H9 (cell line): ENCODE measurements at regions not wholly inside any gene's neighbourhood (a gene's known extent, or its start where the extent isn't known, plus 50 kb on each side); places are given as distances from the start of the nearest gene placed in this dataset.

Source experiments
- DNase-seq: peaks from one replicate; pipeline ENCODE4 v3.0.0-alpha.2; 2017
- H2AFZ ChIP-seq: one replicate; pipeline ENCODE4 v1.6.1; 2013; ENCODE audit warnings: mild to moderate bottlenecking, low read length, control low read depth, moderate library complexity
- H2AK5ac ChIP-seq: 2 replicates; pipeline ENCODE4 v1.6.1; 2013; ENCODE audit warnings: low read length, control low read depth, mixed read lengths; ENCODE audit not compliant: insufficient read length
- H2BK120ac ChIP-seq: one replicate; pipeline ENCODE4 v1.6.1; 2013; ENCODE audit warnings: low read depth, mild to moderate bottlenecking, low read length, control low read depth, inconsistent platforms; ENCODE audit not compliant: poor library complexity, severe bottlenecking
- H2BK12ac ChIP-seq: 2 replicates; pipeline ENCODE4 v1.6.1; 2013; ENCODE audit warnings: low read length, control low read depth, mixed read lengths, low read depth; ENCODE audit not compliant: insufficient read length
- H2BK15ac ChIP-seq: 2 replicates; pipeline ENCODE4 v1.6.1; 2013; ENCODE audit warnings: low read depth, low read length, control low read depth
- H2BK20ac ChIP-seq: one replicate; pipeline ENCODE4 v1.6.1; 2013; ENCODE audit warnings: low read depth, mild to moderate bottlenecking, low read length, control low read depth, inconsistent platforms; ENCODE audit not compliant: poor library complexity, severe bottlenecking
- H2BK5ac ChIP-seq: 2 replicates; pipeline ENCODE4 v1.6.1; 2013; ENCODE audit warnings: low read length, control low read depth, mixed read lengths; ENCODE audit not compliant: insufficient read length
- H3K14ac ChIP-seq: 2 replicates; pipeline ENCODE4 v1.6.1; 2013; ENCODE audit warnings: low read length, control low read depth; ENCODE audit not compliant: insufficient read depth
- H3K18ac ChIP-seq: 2 replicates; pipeline ENCODE4 v1.6.1; 2013; ENCODE audit warnings: low read depth, mild to moderate bottlenecking, mixed read lengths, low read length, control low read depth; ENCODE audit not compliant: insufficient read length
- H3K23ac ChIP-seq: 2 replicates; pipeline ENCODE4 v1.6.1; 2013; ENCODE audit warnings: low read length, control low read depth, mixed read lengths, low read depth; ENCODE audit not compliant: insufficient read length
- H3K23me2 ChIP-seq: 2 replicates; pipeline ENCODE4 v1.6.1; 2013; ENCODE audit warnings: low read depth, mild to moderate bottlenecking, mixed read lengths, low read length, control low read depth; ENCODE audit not compliant: insufficient read length, poor library complexity, severe bottlenecking
- H3K27ac ChIP-seq: 2 replicates; pipeline ENCODE4 v1.5.1; 2013; ENCODE audit warnings: low read length, control low read depth, mixed read lengths, low read depth; ENCODE audit not compliant: insufficient read length
- H3K27me3 ChIP-seq: 2 replicates; pipeline ENCODE4 v1.6.1; 2013; ENCODE audit warnings: low read length, control low read depth, inconsistent platforms; ENCODE audit not compliant: insufficient read depth
- H3K4ac ChIP-seq: 2 replicates; pipeline ENCODE4 v1.6.1; 2013; ENCODE audit warnings: low read depth, mild to moderate bottlenecking, control low read depth, inconsistent platforms, low read length, moderate library complexity
- H3K4me1 ChIP-seq: 2 replicates; pipeline ENCODE4 v1.6.1; 2013; ENCODE audit warnings: low read length, control low read depth, inconsistent platforms; ENCODE audit not compliant: insufficient read depth
- H3K4me2 ChIP-seq: 2 replicates; pipeline ENCODE4 v1.6.1; 2013; ENCODE audit warnings: low read length, control low read depth, mixed read lengths; ENCODE audit not compliant: insufficient read length, insufficient read depth
- H3K56ac ChIP-seq: 2 replicates; pipeline ENCODE4 v1.6.1; 2013; ENCODE audit warnings: low read depth, mild to moderate bottlenecking, mixed read lengths, low read length, control low read depth; ENCODE audit not compliant: insufficient read length
- H3K79me1 ChIP-seq: 2 replicates; pipeline ENCODE4 v1.6.1; 2013; ENCODE audit warnings: low read depth, mild to moderate bottlenecking, moderate library complexity, low read length, control low read depth, inconsistent platforms; ENCODE audit not compliant: insufficient read depth, poor library complexity, severe bottlenecking
- H3K79me2 ChIP-seq: 2 replicates; pipeline ENCODE4 v1.6.1; 2013; ENCODE audit warnings: low read length, control low read depth, inconsistent platforms; ENCODE audit not compliant: insufficient read depth
- H3K9ac ChIP-seq: 2 replicates; pipeline ENCODE4 v1.6.1; 2013; ENCODE audit warnings: low read length, control low read depth, mixed read lengths; ENCODE audit not compliant: insufficient read length; ENCODE audit errors: extremely low read depth
- H3K9me3 ChIP-seq: one replicate; pipeline ENCODE4 v1.6.1; 2013; ENCODE audit warnings: low read depth, low read length, inconsistent platforms; ENCODE audit not compliant: control insufficient read depth
- H3T11ph ChIP-seq: one replicate; pipeline ENCODE4 v1.6.1; 2013; ENCODE audit warnings: mild to moderate bottlenecking, low read length, control low read depth, inconsistent platforms
- H4K20me1 ChIP-seq: one replicate; pipeline ENCODE4 v1.6.1; 2013; ENCODE audit not compliant: control insufficient read depth, insufficient read length, insufficient read depth
- H4K5ac ChIP-seq: 2 replicates; pipeline ENCODE4 v1.6.1; 2013; ENCODE audit warnings: low read depth, mild to moderate bottlenecking, mixed read lengths, low read length, control low read depth; ENCODE audit not compliant: insufficient read length
- H4K8ac ChIP-seq: replicated peaks from 2 replicates; pipeline ENCODE4 v1.6.1; 2013; ENCODE audit warnings: low read length, control low read depth, mixed read lengths, low read depth; ENCODE audit not compliant: insufficient read length
- H4K91ac ChIP-seq: 2 replicates; pipeline ENCODE4 v1.6.1; 2013; ENCODE audit warnings: low read depth, mild to moderate bottlenecking, moderate library complexity, mixed read lengths, low read length, control low read depth; ENCODE audit not compliant: insufficient read length
- H3K27ac Mint-ChIP-seq, 3 experiments: 2 replicates in 2 of 3; 3 replicates in 1 of 3; pipeline ENCODE4 v1.8.0; 2020 to 2021; ENCODE audit warnings: mixed read lengths in 3 of 3, mild to moderate bottlenecking in 1 of 3, moderate library complexity in 1 of 3
- H3K27me3 Mint-ChIP-seq: 2 replicates; pipeline ENCODE4 v1.8.0; 2021; ENCODE audit warnings: low read depth, mild to moderate bottlenecking, moderate library complexity, mixed read lengths
- H3K36me3 Mint-ChIP-seq, 3 experiments: 2 replicates in 2 of 3; 3 replicates in 1 of 3; pipeline ENCODE4 v1.8.0; 2020 to 2021; ENCODE audit warnings: low read depth in 3 of 3, mixed read lengths in 3 of 3; ENCODE audit not compliant: insufficient read depth in 1 of 3
- H3K4me1 Mint-ChIP-seq, 2 experiments: 2 replicates each; pipeline ENCODE4 v1.8.0; 2020; ENCODE audit warnings: mixed read lengths in 2 of 2
- H3K4me3 Mint-ChIP-seq, 2 experiments: 2 replicates in 1 of 2; 3 replicates in 1 of 2; pipeline ENCODE4 v1.8.0; 2020 to 2021; ENCODE audit warnings: mild to moderate bottlenecking in 2 of 2, mixed read lengths in 2 of 2, moderate library complexity in 1 of 2
- H3K9me3 Mint-ChIP-seq, 2 experiments: 2 replicates in 1 of 2; 3 replicates in 1 of 2; pipeline ENCODE4 v1.8.0; 2020; ENCODE audit warnings: mild to moderate bottlenecking in 2 of 2, mixed read lengths in 2 of 2, moderate library complexity in 1 of 2
- CTCF ChIP-seq: fragments of 200-600 bp; sonication (generic); conservative IDR thresholded peaks from 3 replicates; pipeline ENCODE4 v1.8.0; 2021; ENCODE audit warnings: antibody characterized with exemption, mild to moderate bottlenecking
- WGBS: extraction: QIAGEN DNeasy Blood & Tissue Kit; methylation state at CpG from one replicate; pipeline ENCODE4 v1.1.7; 2013; ENCODE audit warnings: missing lambda C conversion rate, low lambda C conversion rate, mixed read lengths; ENCODE audit not compliant: insufficient read length; ENCODE audit errors: extremely low coverage; 5-methylcytosine and 5-hydroxymethylcytosine counted together

GRCh38 chr15:91704343-91704742 is 149.2 kb upstream of the SLCO3A1 start:
- Histone ChIP-seq H3K79me2 (no peaks in the 10 kb centered on the region), H3K4me1 (no peaks in the 10 kb centered on the region), H3K56ac (no peak overlapping the region), H4K5ac (no peak overlapping the region), H3K79me1 (no peaks in the 10 kb centered on the region), H3T11ph (no peak overlapping the region), H3K23ac (no peak overlapping the region), H3K9me3 (no peaks in the 10 kb centered on the region), H4K8ac (no peak overlapping the region), H3K27me3 (no peaks in the 10 kb centered on the region), H2AK5ac (no peak overlapping the region), H3K9ac (no peak overlapping the region), H3K4me2 (no peak overlapping the region), H2AFZ (no peak overlapping the region), H2BK5ac (no peak overlapping the region), H4K20me1 (no peaks in the 10 kb centered on the region), H2BK120ac (no peak overlapping the region), H4K91ac (no peak overlapping the region), H3K14ac (no peak overlapping the region), H3K23me2 (no peaks in the 10 kb centered on the region), H2BK20ac (no peak overlapping the region), H3K27ac (no peak overlapping the region), H3K18ac (no peak overlapping the region), H3K4ac (no peak overlapping the region), H2BK12ac (no peak overlapping the region), H2BK15ac (no peak overlapping the region)
- DNase-seq: no peak
- no peak overlapping the region for H3K4me3 Mint-ChIP-seq
- peaks cover 2 to 7% of the 10 kb centered on the region in 2 experiments; a peak in 1 of 5 replicates for H3K9me3 Mint-ChIP-seq
- H3K27me3 Mint-ChIP-seq: peaks cover 2% of the 10 kb centered on the region; the same call in 1 of the 2 replicates
- WGBS: no CpG with 5 or more reads among the region's 5 CpGs
- peaks cover 12 to 14% of the 10 kb centered on the region in 2 experiments for H3K4me1 Mint-ChIP-seq
- H3K27ac Mint-ChIP-seq: peak overlapping the region in 1 of 3 experiments; percentile 56; a peak in 1 of 7 replicates
- TF ChIP-seq CTCF: no peak
- no peaks in the 10 kb centered on the region for H3K36me3 Mint-ChIP-seq
